ENCODE measurements at regions not wholly inside any gene's neighbourhood (a gene's known extent, or its start where the extent isn't known, plus 50 kb on each side); places are given as distances from the start of the nearest gene placed in this dataset.

- peaks cover 0 to 4% (median 0%) of the 10 kb centered on the region in 4 experiments; a peak in 1 of 7 replicates for H3K4me1 ChIP-seq (replicated peaks in 1 of 4; ENCODE audit: control insufficient read depth in 3 of 4, insufficient read depth in 4 of 4, low read length in 3 of 4)
- no peak overlapping the region for H3K27ac ChIP-seq (ENCODE audit: low read depth, low read length)
- no peaks in the 10 kb centered on the region for H3K27me3 ChIP-seq (replicated peaks in 1 of 4; ENCODE audit: control insufficient read depth in 3 of 4, extremely low read depth in 1 of 4, insufficient read depth in 3 of 4, low read length in 3 of 4)
- no peak overlapping the region for H3K23ac ChIP-seq (ENCODE audit: insufficient read length)
- no peak overlapping the region for H3K9ac ChIP-seq (replicated peaks in 1 of 4; ENCODE audit: extremely low read depth in 1 of 4, low read depth in 3 of 4, low read length in 3 of 4)
- no peak overlapping the region for H2BK20ac ChIP-seq (ENCODE audit: low read length)
- H3K18ac ChIP-seq (ENCODE audit: extremely low read depth, low read length), result no peak overlapping the region
- FAIRE-seq, result no peak
- H4K8ac ChIP-seq (ENCODE audit: extremely low read depth, insufficient read depth, low read length), result no peak overlapping the region
- no peak for DNase-seq (ENCODE audit: low read depth in 1 of 2, low spot score in 2 of 2)
- no peaks in the 10 kb centered on the region; a peak in 1 of 4 replicates for H3K9me3 ChIP-seq (ENCODE audit: insufficient read depth in 2 of 2, low read depth in 1 of 2, low read length in 1 of 2)
- no peak overlapping the region for H2AK5ac ChIP-seq (ENCODE audit: low read depth, low read length)
- no peaks in the 10 kb centered on the region for H3K79me2 ChIP-seq (ENCODE audit: control insufficient read depth in 1 of 2, insufficient read depth in 2 of 2, low read length in 2 of 2)
- H3K4me2 ChIP-seq (ENCODE audit: insufficient read depth in 1 of 2, low read depth in 2 of 2, low read length in 2 of 2), result no peak overlapping the region
- H3K4me3 ChIP-seq (ENCODE audit: extremely low read depth in 1 of 4, insufficient read depth in 2 of 4, low read depth in 3 of 4, low read length in 4 of 4), result no peak overlapping the region
- no peaks in the 10 kb centered on the region for H4K20me1 ChIP-seq (replicated peaks in 1 of 2; ENCODE audit: control insufficient read depth in 1 of 2, insufficient read depth in 2 of 2, low read length in 2 of 2)
- H4K91ac ChIP-seq (replicated peaks; ENCODE audit: insufficient read length, low read length), result no peak overlapping the region
- H2BK5ac ChIP-seq (ENCODE audit: low read depth, low read length), result no peak overlapping the region
- H3K4ac ChIP-seq (replicated peaks; ENCODE audit: insufficient read length, low read depth, low read length), result no peak overlapping the region
- no peak overlapping the region for H2AFZ ChIP-seq (ENCODE audit: low read length)
- TF ChIP-seq SUZ12 (IDR thresholded peaks at IDR 0.05; ENCODE audit: low read length) (no peak), JUND (IDR thresholded peaks at IDR 0.05; ENCODE audit: low read length) (no peak), TCF12 (IDR thresholded peaks at IDR 0.05; ENCODE audit: low read depth, low read length) (no peak), RXRA (IDR thresholded peaks at IDR 0.05; ENCODE audit: insufficient read depth, low read depth, low read length) (no peak), PHF8 (conservative IDR thresholded peaks at IDR 0.05; ENCODE audit: low read depth, low read length) (no peak), KDM5A (IDR thresholded peaks at IDR 0.05; ENCODE audit: low read length) (no peak), SRF (IDR thresholded peaks at IDR 0.05; ENCODE audit: low read depth, low read length) (no peak), POLR2AphosphoS5 (IDR thresholded peaks at IDR 0.05; ENCODE audit: low read depth, low read length) (no peak), KDM4A (IDR thresholded peaks at IDR 0.05; ENCODE audit: low read depth, low read length, severe bottlenecking) (no peak), HDAC2 (IDR thresholded peaks at IDR 0.05; ENCODE audit: borderline replicate concordance in 1 of 2, low read depth in 2 of 2, low read length in 2 of 2) (no peak), BCL11A (IDR thresholded peaks at IDR 0.05; ENCODE audit: low read depth in 2 of 2, low read length in 2 of 2) (no peak), TEAD4 (IDR thresholded peaks at IDR 0.05; ENCODE audit: low read depth, low read length) (no peak), ATF3 (IDR thresholded peaks at IDR 0.05; ENCODE audit: insufficient read depth, low read depth, low read length) (no peak)
- no peaks in the 10 kb centered on the region for H3K36me3 ChIP-seq (ENCODE audit: control insufficient read depth in 2 of 4, insufficient read depth in 4 of 4, low read length in 3 of 4)
- peaks cover 4% of the 10 kb centered on the region; the same call in 1 of the 2 replicates for H3K23me2 ChIP-seq (ENCODE audit: low read depth, low read length)
- H4K5ac ChIP-seq (ENCODE audit: insufficient read length, low read depth, low read length), result no peak overlapping the region
- WGBS, 2 experiments (ENCODE audit: extremely low coverage in 1 of 2, insufficient coverage in 1 of 2, insufficient read length in 1 of 2, insufficient replicate concordance in 2 of 2, low coverage in 1 of 2, low lambda C conversion rate in 2 of 2, missing lambda C conversion rate in 1 of 2), result 88% methylated on average over 1 of the region's 1 CpG; no CpG with 5 or more reads in 1 of the 2 experiments
- H3K56ac ChIP-seq (replicated peaks; ENCODE audit: insufficient read length, low read depth, low read length), result no peak overlapping the region
- H2BK120ac ChIP-seq (replicated peaks; ENCODE audit: low read depth, low read length), result no peak overlapping the region
- H3K79me1 ChIP-seq (ENCODE audit: low read depth, low read length), result no peaks in the 10 kb centered on the region
- no peak overlapping the region for H2BK15ac ChIP-seq (ENCODE audit: low read length)
- ChIA-PET POLR2A (ENCODE audit: partially characterized antibody) (no interaction called here), CTCF (ENCODE audit: partially characterized antibody) (interaction anchor here (1.3 kb wide), 1 partner anchor 105 kb away, joined by 3 read pairs; no protein-coding TSS in a partner anchor)
- H2BK12ac ChIP-seq (ENCODE audit: low read depth, low read length), result no peak overlapping the region
- H3K14ac ChIP-seq (ENCODE audit: insufficient read length), result no peak overlapping the region
These were observed 51.8 kb upstream of the CDH20 start for GRCh38 chr18:61281431-61281830.

Measured in H1 (cell line).